SU-DHL-6 (cell line): ENCODE measurements at regions not wholly inside any gene's neighbourhood (a gene's known extent, or its start where the extent isn't known, plus 50 kb on each side); places are given as distances from the start of the nearest gene placed in this dataset.

Experiments used
- CTCF ChIP-seq: fragments of 200-600 bp; sonication (generic); IDR thresholded peaks from one replicate; pipeline ENCODE4 v1.5.1; 2017; ENCODE audit warnings: antibody characterized with exemption, mild to moderate bottlenecking, low read length, moderate library complexity; ENCODE audit not compliant: insufficient read depth, poor library complexity, severe bottlenecking
- EZH2phosphoT487 ChIP-seq: fragments of 200-600 bp; sonication (generic), shearing (Covaris generic); conservative IDR thresholded peaks from 2 replicates; pipeline ENCODE4 v1.6.1; 2018; ENCODE audit warnings: mild to moderate bottlenecking, antibody characterized with exemption, low read length, moderate library complexity, mixed read lengths

DNA sequence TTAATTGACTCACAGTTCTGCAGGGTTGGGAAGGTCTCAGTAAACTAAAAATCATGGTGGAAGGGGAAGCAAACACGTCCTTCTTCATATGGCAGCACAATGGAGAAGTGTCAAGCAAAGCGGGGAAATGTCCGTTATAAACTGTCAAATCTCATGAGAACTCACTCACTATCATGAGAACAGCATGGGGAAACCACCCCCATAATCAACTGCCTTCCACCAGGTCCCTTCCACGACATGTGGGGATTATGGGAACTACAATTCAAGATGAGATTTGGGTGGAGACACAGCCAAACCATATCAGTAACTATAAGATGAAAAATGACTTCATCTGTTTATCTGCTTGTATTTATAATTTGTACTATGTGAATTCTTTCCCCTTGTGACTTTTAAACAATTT lies 577.6 kb upstream of the MDGA2 start:
- TF ChIP-seq CTCF, result no peak
- TF ChIP-seq EZH2phosphoT487, result no peak
